ENCODE measurements at regions not wholly inside any gene's neighbourhood (a gene's known extent, or its start where the extent isn't known, plus 50 kb on each side); places are given as distances from the start of the nearest gene placed in this dataset.

- H3K36me3 ChIP-seq (ENCODE audit: control insufficient read depth, insufficient read depth, low read length): no peaks in the 10 kb centered on the region
- H3K4me3 ChIP-seq (ENCODE audit: low read depth in 2 of 2, low read length in 2 of 2): no peak overlapping the region
- ATAC-seq (no peak), DNase-seq (ENCODE audit: low read depth, low spot score) (no peak)
- intact Hi-C loops (cut with micrococcal nuclease; ENCODE audit: unreplicated experiment) (no loop called here), in situ Hi-C loops (cut with HindIII; ENCODE audit: low pct_unique_long_range_greater_than_20kb, low sequenced_read_pairs) (no loop called here)
- CTCF ChIA-PET: no interaction called here
- no peak for TF ChIP-seq POLR2AphosphoS5 (IDR thresholded peaks at IDR 0.05; ENCODE audit: low read depth, low read length)
- TF ChIP-seq, protein P1, sequence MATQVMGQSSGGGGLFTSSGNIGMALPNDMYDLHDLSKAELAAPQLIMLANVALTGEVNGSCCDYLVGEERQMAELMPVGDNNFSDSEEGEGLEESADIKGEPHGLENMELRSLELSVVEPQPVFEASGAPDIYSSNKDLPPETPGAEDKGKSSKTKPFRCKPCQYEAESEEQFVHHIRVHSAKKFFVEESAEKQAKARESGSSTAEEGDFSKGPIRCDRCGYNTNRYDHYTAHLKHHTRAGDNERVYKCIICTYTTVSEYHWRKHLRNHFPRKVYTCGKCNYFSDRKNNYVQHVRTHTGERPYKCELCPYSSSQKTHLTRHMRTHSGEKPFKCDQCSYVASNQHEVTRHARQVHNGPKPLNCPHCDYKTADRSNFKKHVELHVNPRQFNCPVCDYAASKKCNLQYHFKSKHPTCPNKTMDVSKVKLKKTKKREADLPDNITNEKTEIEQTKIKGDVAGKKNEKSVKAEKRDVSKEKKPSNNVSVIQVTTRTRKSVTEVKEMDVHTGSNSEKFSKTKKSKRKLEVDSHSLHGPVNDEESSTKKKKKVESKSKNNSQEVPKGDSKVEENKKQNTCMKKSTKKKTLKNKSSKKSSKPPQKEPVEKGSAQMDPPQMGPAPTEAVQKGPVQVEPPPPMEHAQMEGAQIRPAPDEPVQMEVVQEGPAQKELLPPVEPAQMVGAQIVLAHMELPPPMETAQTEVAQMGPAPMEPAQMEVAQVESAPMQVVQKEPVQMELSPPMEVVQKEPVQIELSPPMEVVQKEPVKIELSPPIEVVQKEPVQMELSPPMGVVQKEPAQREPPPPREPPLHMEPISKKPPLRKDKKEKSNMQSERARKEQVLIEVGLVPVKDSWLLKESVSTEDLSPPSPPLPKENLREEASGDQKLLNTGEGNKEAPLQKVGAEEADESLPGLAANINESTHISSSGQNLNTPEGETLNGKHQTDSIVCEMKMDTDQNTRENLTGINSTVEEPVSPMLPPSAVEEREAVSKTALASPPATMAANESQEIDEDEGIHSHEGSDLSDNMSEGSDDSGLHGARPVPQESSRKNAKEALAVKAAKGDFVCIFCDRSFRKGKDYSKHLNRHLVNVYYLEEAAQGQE (IDR thresholded peaks at IDR 0.05; ENCODE audit: insufficient read depth in 1 of 2, low read depth in 2 of 2, low read length in 1 of 2): no peak
- TF ChIP-seq TCF7L2 (IDR thresholded peaks at IDR 0.05; ENCODE audit: low read depth, low read length): no peak
- no peak for TF ChIP-seq SIN3A (IDR thresholded peaks at IDR 0.05; ENCODE audit: borderline replicate concordance, insufficient read depth, low read depth, low read length)
- TF ChIP-seq, protein P2, sequence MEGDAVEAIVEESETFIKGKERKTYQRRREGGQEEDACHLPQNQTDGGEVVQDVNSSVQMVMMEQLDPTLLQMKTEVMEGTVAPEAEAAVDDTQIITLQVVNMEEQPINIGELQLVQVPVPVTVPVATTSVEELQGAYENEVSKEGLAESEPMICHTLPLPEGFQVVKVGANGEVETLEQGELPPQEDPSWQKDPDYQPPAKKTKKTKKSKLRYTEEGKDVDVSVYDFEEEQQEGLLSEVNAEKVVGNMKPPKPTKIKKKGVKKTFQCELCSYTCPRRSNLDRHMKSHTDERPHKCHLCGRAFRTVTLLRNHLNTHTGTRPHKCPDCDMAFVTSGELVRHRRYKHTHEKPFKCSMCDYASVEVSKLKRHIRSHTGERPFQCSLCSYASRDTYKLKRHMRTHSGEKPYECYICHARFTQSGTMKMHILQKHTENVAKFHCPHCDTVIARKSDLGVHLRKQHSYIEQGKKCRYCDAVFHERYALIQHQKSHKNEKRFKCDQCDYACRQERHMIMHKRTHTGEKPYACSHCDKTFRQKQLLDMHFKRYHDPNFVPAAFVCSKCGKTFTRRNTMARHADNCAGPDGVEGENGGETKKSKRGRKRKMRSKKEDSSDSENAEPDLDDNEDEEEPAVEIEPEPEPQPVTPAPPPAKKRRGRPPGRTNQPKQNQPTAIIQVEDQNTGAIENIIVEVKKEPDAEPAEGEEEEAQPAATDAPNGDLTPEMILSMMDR (IDR thresholded peaks at IDR 0.05): no peak
- no peaks in the 10 kb centered on the region for H3K27me3 ChIP-seq (ENCODE audit: control insufficient read depth, insufficient read depth, low read length)
- no peaks in the 10 kb centered on the region for H3K9me3 ChIP-seq (ENCODE audit: control insufficient read depth, insufficient read depth, low read depth, low read length)
- no peak overlapping the region for H3K27ac ChIP-seq (ENCODE audit: low read length)
- H3K4me1 ChIP-seq (ENCODE audit: control insufficient read depth, insufficient read depth, low read length): no peaks in the 10 kb centered on the region
- BruUV-seq (replicated peaks): no TSS peak
- POLR2A ChIA-PET: interaction anchor here (0.6 kb wide), 1 partner anchor 25 kb away, joined by 3 read pairs; no protein-coding TSS in a partner anchor
Observed at GRCh38 chr5:155466851-155467250, 453.3 kb downstream of the KIF4B start.

DNA sequence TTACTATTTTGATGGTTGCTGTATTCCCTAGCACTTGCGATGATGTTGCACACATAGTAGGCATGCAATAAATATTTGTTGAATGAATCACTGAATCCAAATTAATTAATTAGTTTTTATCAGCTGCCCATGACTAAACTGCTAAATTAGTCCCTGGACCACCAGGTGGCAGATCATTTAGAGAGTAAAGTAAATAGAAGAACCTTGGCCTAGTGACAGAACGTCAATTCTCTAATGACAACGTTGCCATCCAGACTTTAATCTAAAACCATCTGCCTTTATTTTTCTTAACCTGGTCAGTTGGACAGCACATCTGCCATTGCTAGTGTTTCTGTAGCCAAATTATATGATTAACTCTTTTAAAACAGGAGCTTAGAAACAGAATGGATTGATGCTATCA, 457.5 kb downstream of the KIF4B start:
- Histone ChIP-seq H3K4me1 (ENCODE audit: control insufficient read depth, insufficient read depth, low read length) (no peaks in the 10 kb centered on the region), H3K27ac (ENCODE audit: low read length) (no peak overlapping the region), H3K36me3 (ENCODE audit: control insufficient read depth, insufficient read depth, low read length) (no peaks in the 10 kb centered on the region), H3K27me3 (ENCODE audit: control insufficient read depth, insufficient read depth, low read length) (no peaks in the 10 kb centered on the region), H3K4me3 (ENCODE audit: low read depth in 2 of 2, low read length in 2 of 2) (no peak overlapping the region), H3K9me3 (ENCODE audit: control insufficient read depth, insufficient read depth, low read depth, low read length) (no peaks in the 10 kb centered on the region)
- intact Hi-C loops (cut with micrococcal nuclease; ENCODE audit: unreplicated experiment): no loop called here
- no peak for DNase-seq (ENCODE audit: low read depth, low spot score)
- BruUV-seq (replicated peaks): no TSS peak
- no peak for ATAC-seq
- in situ Hi-C loops (cut with HindIII; ENCODE audit: low pct_unique_long_range_greater_than_20kb, low sequenced_read_pairs): no loop called here
- ChIA-PET POLR2A (no interaction called here), CTCF (no interaction called here)
- TF ChIP-seq, protein P1 (IDR thresholded peaks at IDR 0.05; ENCODE audit: insufficient read depth in 1 of 2, low read depth in 2 of 2, low read length in 1 of 2): no peak
- TF ChIP-seq SIN3A (IDR thresholded peaks at IDR 0.05; ENCODE audit: borderline replicate concordance, insufficient read depth, low read depth, low read length): no peak
- no peak for TF ChIP-seq TCF7L2 (IDR thresholded peaks at IDR 0.05; ENCODE audit: low read depth, low read length)
- no peak for TF ChIP-seq POLR2AphosphoS5 (IDR thresholded peaks at IDR 0.05; ENCODE audit: low read depth, low read length)
- TF ChIP-seq, protein P2 (IDR thresholded peaks at IDR 0.05): no peak
